IPS DF 19.7 (cell line): ENCODE measurements at regions not wholly inside any gene's neighbourhood (a gene's known extent, or its start where the extent isn't known, plus 50 kb on each side); places are given as distances from the start of the nearest gene placed in this dataset.

ENCODE experiments used
- DNase-seq: peaks from one replicate; pipeline ENCODE4 v3.0.0-alpha.2; 2013; ENCODE audit warnings: low read depth, low spot score

DNA sequence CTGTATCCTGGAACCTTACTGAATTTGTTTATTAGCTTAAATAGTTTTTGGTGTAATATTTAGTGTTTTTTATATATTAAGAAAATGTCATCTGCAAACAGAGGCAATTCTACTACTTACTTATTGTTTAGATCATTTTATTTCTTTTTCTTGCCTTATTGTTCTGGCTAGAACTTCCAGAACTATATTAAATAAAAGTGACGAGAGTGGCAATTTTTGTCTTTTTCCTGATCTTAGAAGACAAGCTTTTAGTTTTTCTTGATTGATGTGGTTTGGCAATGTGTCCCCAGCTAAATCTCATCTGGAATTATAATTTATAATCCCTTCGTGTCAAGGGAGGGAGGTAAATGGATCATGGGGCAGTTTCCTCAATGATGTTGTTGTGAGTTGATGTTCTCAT, 857.8 kb downstream of the SLC6A15 start:
- DNase-seq = no peak

DNA sequence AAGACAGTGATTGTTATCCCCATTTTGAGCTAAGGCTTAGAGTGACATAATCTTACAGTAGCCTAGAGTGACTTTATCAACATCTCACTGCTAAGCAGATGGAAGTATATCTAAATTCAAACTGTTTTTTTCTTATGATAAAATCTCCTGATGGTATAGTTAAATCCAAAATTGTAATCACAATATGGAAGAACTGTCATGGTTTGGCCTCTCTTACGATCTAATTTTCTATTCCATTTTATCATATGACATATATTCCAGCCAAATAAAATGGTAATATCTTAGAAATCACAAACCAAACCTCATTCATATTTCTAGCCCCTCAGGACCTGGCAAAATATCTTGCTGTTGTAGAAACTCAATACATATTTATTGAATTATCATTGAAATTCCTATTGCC, 864.7 kb downstream of the SLC6A15 start:
- DNase-seq = no peak

DNA sequence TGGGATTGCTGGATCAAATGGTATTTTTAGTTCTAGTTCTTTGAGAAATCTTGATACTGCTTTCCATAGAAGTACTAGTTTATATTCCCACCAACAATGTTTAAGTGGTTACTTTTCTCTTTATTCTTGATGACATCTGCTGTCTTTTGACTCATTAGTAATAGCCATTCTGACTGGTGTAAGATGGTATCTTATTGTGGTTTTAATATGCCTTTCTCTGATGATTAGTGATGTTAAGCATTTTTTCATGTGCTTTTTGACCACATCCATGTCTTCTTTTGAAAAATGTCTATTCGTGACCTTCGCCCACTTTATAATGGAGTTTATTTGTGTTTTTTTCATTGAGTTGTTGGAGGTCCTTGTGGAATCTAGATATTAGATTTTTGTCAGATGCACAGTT, 865.7 kb downstream of the SLC6A15 start:
- no peak for DNase-seq

DNA sequence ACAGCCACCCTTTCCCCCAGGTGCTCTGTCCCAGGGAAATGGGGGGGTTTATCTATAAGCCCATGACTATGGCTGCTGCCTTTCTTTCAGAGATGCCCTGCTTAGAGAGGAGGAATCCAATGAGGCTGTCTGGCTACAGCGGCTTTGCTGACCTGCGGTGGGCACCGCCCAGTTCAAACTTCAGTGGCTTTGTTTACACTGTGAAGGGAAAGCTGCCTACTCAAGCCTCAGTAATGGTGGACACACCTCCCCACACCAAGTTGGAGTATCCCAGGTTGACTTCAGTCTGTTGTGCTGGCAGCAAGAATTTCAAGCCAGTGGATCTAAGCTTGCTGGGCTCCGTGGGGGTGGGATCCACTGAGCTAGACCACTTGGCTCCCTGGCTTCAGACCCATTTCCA, 869.2 kb downstream of the SLC6A15 start:
- DNase-seq = no peak

DNA sequence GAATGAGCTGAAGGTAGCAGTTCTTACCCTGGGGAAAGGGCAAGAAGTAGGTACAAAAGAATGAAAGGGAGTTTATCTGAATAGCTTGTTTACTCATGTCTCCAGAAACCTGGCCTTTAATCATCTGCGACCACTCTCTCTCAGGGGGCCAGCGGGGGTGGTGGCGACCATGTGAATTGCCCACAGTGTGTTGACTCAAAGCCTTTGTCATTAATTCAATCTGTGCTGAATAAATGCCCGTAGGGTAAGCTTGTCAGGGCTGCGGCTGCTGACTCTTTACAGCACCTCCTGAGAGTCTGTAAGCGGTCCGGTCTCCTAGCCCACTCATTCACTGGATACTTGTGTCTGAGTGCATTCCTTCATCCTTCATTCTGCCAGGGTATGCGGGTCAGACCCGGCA, 874.4 kb downstream of the SLC6A15 start:
- no peak for DNase-seq

DNA sequence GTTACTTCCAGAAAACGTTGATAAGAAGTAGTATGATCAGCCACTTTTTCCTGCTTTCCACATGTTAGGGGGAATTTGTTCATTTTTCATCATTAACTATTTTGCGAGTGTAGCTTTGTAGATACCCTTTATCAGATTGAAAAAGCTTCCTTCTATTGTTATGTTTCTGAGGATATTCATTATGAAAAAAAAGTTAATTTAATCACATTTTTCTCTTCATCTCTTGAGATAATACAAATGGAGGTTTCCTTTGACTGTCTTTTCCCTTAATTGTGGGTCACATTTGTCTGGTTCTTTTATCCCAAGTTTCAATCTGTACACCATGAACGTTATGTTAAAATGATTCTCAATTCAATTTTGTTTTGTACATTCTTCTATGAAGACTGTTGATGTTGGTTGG, 875.7 kb downstream of the SLC6A15 start:
- DNase-seq = no peak

DNA sequence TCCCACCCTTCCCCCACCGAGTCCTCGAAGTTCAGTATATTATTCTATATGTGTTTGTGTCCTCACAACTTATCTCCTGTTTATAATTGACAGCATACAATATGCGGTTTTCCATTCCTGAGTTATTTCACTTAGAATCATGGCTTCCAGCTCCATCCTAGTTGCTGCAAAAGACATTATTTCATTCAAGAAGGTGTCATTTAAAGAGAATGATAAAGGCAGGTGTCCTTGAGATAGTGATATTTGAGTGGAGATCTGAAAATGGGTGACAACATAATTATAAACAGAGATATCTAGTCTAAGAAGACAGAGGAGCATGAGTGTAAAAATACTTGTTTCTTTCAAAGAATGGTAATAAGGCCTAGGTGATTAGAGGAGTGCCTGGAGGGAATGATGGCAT, 876.8 kb downstream of the SLC6A15 start:
- DNase-seq = no peak

DNA sequence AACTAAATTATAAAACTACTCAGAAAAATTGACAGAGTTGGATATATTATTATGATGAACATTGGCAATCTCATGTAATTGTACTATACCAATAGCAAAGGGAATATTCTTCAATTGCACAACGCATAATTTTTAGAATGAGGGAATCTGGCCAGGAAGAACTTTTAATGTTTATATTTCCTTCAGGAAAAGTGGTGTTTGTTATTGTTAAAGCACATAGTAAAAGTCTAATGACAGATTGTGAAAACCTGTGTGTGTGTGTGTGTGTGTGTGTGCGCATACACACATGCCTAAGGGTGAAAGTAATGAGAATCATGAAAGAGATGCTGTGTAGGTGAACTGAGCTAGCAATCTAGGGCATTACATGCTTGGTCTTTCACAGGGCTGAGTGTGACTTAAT, 877.7 kb downstream of the SLC6A15 start:
- DNase-seq = no peak

DNA sequence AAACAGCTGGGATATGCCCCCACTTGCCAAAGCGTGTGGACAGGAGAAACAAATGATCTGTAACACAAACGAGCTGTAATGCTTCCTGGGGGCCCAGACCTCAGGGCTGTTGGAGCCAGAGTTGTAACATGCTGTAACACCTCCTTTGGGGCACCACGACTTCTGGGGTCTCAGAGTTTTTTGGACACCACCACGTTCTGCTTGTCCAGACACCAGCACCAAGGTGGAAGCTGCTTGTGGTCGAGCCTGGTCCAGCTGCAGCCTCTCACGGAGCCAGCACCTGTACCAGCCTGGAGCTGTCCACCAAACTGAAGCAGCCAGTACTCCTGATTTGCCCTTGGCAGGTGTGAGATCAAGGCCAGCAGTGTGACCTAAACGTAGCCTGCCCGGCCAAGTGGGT, 879.4 kb downstream of the SLC6A15 start:
- no peak for DNase-seq

DNA sequence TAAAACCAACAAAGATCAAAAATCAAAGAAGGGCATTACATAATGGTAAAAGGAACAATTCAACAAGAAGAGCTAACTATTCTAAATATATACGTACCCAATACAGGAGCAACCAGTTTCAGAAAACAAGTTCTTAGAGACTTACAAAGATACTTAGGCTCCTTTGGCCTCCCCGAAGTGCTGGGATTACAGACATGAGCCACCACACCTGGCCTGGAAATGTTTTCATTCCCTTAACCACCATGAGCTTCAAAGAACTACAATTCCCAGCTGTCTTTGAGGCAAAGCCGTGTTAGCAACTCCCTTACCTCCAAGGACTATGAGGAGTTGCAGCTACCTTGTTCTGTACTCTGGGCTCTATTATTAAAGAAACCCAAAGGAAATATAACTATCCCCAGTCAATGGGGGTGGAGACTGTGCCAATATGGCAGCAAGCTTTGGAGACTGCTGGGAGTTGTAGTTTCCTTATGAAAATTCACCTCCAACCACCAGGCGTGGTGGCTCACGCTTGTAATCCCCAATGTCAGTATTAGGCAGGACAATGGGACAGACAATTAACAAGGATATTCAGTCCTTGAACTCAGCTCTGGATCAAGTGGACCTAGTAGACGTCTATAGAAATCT, 893.9 kb downstream of the SLC6A15 start:
- DNase-seq = peak; percentile 3

DNA sequence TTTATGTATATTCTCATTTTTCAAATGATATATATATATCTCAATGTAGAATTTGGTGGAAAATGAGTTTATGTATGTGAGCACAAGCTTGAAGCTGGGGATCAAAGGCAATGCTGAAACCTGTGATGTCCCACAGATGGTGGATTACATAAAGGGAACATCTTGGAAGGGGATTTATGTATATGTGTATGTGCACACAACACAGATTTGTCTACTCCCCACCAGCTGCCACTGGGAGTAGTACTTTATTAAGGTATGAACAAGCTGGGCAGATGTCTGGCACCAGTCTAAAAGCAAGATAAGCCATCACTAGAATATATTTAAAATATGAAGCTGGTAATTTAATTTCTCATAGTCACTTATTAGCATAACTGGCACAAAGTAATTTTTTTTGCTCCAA, 895.6 kb downstream of the SLC6A15 start:
- DNase-seq = no peak

DNA sequence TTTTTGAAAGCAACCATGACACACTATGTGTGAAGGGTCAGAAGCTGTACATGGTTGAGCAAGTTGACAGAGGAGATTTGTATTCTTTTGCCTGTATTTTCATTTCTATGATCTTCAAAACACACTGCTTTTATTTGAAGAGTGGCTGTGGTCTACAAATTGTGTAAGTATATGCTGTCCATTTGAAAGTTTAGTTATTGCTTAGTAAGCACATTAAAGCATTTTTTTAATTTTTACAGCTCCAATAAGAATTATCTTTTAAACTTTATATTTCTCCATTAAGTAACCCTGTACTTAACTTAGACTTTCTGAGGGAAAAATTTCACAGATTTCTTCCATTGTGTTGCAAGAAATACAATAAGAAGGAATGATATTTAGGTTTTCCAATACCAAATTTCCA, 915.2 kb downstream of the SLC6A15 start:
- no peak for DNase-seq

DNA sequence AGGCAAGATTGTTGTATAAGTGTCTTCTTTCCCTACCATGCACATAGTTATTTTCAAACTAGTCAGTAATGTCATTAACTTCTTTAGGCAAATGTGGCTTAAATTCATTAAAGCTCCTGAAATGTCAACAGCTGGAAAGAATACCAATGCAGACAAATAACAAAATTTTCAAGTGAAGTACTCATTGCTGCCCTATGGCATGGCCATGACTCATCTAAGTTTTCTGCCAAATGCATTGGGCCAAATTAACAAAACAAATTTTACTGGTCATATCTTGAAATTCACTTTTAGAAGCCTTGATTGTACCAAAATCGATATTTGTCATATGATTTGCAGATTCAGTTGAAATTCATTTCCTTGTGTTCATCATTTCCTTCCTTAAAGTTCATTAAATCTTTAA, 915.9 kb downstream of the SLC6A15 start:
- DNase-seq = no peak

DNA sequence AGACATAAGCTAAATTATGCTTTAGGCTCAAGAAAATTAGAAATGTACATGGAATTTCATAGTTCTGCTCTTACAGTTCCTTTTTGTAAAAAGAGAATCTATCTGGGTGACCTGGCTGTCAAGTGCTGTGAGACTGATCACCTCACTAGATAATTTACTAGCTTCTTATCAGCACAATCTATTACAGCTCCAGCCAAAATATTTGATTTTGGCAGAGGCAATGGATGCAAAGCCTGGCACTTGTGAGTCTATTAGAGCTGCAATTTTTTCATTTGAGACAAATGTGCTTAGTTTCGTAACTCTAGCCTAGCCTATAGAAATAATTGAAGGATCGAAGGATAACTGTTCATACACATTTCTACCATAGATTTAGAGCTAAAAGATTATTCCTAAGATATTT, 927.5 kb downstream of the SLC6A15 start:
- DNase-seq = no peak

DNA sequence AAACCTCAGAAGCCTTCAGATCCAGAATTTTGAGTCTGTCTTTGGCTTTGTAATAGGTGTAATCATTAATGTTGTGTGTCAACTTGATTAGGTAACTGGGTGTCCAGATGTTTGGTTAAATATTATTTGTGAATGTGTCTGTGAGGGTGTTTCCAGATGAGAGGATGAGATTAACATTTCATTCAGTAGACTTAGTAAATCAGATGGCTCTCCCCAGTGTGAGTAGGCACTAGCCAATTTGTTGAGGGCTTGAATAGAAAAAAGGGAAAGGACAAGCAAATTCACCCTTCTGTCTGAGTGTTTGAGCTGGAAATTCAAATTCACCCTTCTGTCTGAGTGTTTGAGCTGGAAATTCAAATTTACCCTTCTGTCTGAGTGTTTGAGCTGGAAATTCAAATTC, 932.2 kb downstream of the SLC6A15 start:
- DNase-seq = no peak

DNA sequence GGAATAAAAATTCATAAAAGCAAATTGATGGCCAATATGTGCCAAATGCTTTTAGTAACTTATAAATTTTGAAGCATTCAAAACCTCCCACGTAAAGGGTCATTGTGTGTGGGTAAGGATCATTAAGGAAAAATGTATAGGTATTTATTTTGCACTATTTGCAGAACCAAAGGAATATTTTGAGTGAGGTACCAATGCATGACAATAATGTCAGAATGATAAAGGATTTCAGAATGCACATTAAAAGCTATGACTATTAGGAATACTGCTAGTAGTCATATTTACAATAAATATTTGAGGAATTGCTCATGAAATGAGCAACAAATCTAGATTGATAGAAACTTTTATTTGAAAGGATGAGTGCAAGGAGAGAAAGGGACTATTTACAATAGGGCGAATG, 932.8 kb downstream of the SLC6A15 start:
- no peak for DNase-seq

DNA sequence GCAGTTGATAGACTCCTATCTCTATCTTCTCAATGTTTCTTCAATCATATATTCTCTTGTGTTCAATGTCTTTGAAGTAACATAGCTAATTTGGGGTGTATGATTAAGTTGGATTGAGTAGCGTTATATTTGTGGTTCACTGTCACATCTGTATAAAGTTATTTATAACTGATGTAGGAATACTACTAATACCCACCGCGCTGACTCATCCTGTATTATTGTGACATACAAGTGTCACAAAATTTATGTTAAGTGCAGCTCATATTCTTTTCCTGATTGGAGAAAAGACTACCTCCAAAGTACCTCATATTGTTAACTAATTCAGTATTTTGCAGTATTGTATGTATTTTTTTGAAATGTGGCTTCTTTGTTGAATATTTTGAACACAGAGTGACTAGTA, 940.8 kb downstream of the SLC6A15 start:
- no peak for DNase-seq

DNA sequence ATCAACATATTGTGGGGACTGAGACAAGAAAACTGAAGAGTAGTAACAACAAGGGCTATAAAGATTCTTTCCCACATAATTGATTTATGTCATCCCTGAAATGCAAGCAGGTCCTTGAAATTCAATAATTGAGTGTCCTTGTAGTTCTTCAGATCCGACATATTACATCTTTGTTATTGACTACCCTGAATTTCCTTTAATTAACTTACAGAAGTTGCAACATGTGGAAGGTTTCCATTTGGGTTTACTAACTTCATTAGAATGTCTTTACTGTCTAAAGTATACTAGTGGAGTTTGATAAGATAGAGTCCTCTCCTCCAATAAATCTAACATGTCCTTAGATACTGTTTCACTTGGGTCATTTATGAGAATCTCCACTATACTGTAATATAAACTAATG, 951.8 kb downstream of the SLC6A15 start:
- DNase-seq = no peak

DNA sequence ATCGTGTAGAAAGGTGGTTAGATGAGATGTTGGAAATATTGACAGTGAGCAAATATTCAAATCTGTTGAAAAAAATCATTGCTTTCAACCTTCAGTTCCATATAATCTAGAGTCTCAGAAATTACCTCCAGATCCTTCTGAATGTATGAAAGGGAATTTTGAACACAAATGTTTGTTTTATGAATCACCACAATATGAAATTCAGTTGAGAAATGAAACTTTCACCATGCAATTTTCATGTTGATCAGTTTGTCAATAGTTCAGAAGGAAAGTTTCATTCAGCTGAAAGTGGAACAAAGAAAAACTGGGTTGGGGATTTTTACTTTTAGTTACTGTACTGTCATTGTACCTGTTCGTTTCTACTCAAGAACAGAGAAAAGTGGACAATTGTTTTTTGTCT, 953.6 kb downstream of the SLC6A15 start:
- DNase-seq = no peak

DNA sequence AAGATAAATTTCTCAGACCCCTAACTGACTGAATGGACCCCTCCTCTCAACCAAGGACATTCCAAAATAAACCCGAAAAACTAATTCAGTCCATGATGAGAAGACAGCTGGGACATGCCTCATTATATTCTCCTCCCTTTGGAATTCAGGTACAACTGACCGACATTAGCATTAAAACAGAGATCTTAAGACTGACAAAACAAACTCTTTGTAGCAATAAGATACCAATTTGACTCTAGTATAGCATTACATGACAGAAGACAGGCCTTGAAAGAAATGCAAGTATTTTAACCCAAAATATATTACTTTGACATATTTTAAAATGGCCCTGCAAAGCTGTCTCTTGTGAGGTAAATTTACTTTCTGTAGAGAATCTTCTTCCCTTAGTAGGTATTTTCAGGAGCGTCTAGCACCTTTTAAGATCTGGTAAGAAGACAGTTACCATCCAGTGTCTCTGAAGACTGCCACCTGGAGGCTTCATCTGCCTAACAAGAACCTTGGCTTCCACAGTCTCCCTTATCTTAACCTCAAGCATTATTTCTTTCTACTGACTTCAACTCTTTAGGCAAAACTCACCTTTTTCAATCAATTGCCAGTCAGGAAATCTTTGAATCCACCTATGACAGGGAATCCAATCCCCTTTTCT, 957.5 kb downstream of the SLC6A15 start:
- peak; percentile 61 for DNase-seq

DNA sequence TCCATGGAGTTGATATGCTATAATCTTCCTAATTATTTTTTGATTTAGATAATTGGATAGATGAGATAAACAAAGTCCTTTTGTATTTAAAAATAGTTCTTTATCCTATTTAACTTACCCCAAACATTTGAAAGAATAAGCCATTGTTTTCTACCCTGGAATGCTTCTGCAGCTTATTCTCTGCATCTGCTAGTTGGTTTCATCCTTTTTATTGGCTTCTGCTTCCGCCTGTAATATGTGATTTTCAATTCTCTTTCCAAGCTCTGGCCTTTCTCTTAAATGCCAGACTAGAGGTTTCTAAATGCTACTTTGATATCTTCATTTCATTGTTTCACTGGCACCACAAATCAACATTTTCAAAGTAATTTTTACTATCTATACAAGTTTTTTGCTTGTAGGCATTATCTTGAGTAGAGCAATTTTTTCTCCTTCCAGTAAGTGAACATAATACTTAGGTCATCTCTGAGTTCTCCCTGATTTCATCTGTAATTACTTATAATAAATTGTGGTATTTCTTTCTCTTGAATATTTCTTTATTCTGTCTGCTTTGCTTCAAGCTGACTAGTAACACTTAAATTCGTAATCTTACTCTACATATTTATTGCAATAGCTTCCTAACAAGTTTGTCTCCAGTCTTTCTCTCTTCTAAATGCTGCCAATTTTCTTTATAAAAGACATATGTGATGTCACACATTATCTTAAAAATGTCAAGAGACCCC, 958.4 kb downstream of the SLC6A15 start:
- no peak for DNase-seq

DNA sequence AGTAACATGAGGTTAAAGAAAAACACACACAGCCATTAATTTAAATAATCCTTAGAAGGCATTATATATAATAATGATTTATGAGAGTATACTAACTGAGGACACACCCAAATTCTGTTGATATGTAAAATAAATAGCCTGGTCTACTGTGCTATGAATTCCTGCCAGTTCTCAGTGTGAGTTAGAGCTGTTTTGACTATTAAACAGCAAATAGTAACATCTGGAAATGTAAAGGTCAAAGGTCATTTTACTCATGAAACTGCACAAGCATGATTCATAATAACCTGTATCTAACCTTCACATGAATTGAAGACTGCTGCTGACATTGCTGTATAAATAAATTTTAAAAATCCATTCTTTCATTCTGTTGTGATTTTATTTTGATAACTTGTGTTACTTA, 966.7 kb downstream of the SLC6A15 start:
- no peak for DNase-seq

DNA sequence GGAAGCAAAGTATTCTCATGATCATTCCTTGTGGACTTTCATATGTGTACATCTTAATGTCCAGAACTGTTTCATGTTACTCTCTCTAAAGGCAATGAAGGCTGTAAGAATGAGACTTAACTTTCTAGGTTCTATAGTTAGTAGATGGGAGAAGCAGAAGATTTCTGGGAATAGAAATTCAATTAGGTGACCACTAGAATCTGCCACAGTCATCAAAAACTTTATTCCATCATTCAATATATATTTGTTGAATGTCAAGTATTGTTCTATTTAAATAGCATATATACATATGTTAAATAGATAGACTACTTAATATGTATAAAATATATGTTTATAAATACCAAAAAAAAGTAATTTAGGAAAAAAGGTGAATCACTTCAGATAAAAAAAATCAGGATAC, 972.9 kb downstream of the SLC6A15 start:
- no peak for DNase-seq
